ENCODE measurements at regions not wholly inside any gene's neighbourhood (a gene's known extent, or its start where the extent isn't known, plus 50 kb on each side); places are given as distances from the start of the nearest gene placed in this dataset.

DNA sequence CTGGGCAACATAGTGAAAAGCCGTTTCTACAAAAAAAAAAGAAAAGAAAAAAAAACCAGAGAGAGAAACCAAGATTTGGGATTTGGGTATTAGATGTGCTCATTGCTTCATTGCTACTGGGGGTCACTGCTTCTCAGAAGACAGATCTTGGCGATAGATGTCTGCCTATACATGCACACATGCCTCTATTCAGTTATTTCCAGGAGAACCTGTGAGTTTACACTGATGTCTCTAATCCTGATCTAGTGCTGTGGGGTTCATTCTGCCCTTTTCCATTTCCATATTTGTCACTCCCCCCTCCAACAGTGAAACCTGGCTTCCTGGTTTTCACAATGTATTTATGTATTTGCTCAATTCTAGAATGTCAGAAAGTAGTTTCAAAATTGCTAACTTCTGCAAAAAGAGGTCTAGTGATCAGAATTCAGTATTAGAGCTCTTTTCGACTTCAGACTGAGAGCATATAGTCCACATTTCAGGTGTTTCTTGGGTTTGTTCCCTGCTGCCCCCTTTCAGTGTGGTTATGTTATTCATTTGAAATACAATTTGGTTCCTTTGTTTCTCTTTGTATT is 111.0 kb downstream of the SLC25A47 start:
- no peak for TF ChIP-seq CTCF (IDR thresholded peaks at IDR 0.05; ENCODE audit: extremely low read depth, missing control alignments)
- DNase-seq (ENCODE audit: low spot score) = peak; percentile 23

DNA sequence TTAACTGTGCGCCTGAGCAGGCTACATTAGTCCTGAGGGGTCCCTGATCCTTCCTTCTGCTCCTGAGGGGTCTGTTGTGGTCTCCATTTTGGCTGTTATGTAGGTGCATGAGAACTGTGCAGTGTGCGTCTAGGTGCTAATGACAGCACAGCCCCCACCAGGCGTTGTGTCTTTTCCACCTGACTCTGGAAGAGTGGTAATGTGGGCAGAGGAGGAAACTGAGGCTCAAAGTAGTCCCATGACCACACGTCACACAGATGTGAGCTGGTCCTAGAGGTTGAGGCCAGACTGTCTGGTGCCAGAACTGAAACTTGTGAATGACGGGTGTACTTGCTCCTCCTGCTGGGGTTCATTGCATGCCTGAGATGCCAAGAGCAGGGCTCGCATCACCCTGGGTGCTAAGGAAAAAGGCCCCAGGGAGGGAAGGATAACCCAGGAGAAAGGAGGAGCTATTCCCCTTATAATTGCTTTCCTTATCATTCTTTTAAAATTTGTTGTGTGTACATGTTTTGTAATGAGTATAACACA is 111.8 kb downstream of the SLC25A47 start:
- no peak for TF ChIP-seq CTCF (IDR thresholded peaks at IDR 0.05; ENCODE audit: extremely low read depth, missing control alignments)
- no peak for DNase-seq (ENCODE audit: low spot score)

GRCh38 chr14:100435459-100435858 is 112.3 kb downstream of the SLC25A47 start:
- TF ChIP-seq CTCF (IDR thresholded peaks at IDR 0.05; ENCODE audit: extremely low read depth, missing control alignments) = no peak
- DNase-seq (ENCODE audit: low spot score) = no peak

GRCh38 chr14:100436745-100437406 is 113.7 kb downstream of the SLC25A47 start:
- TF ChIP-seq CTCF (IDR thresholded peaks at IDR 0.05; ENCODE audit: extremely low read depth, missing control alignments) = no peak
- no peak for DNase-seq (ENCODE audit: low spot score)

- TF ChIP-seq CTCF (IDR thresholded peaks at IDR 0.05; ENCODE audit: extremely low read depth, missing control alignments) = no peak
- no peak for DNase-seq (ENCODE audit: low spot score)
These were observed 115.1 kb downstream of the SLC25A47 start for GRCh38 chr14:100438271-100438670.

DNA sequence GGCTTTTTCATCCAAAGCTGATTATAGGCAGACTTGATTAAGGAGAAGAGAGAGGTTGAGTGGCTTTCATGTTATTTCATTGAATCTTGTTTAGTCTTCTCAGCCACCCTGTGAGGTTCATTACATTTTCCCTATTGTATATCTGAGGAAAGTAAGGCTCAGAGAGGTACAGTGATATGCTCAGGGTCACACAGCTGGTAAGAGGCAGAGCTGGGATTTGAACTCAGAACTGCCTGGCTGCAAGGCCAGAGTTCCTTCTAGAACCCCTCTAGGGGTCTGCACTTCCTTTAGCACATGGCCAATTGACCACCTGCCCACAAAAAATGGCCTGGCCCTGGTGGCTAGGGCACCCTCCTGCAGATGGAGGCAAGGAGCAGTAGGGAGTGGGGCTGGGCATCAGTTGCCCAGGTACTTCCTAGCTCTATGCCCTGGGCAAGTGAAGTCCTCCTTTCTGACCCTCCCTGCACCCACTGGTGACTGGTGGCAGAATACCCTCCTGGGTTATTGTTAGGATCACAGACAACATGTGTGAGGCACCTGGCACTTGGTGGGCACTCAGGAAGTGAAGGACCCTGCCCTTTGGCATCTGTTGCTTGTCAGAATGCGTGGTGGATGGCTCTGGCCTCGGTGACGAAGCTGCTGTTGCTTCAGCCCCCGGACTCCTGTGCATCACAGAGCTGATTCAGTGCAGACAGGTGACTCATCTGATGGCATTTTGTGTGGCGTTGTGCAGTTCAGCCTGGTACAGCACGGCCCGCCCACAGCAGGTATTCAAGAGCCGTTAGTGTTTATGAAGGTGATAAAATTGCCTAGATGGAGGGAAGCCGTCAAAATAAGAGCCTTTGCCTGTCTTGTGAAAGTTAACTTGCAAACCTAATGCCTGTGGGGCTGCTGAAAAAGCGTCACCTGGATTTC is 115.8 kb downstream of the SLC25A47 start:
- DNase-seq (ENCODE audit: low spot score) = no peak
- no peak for TF ChIP-seq CTCF (IDR thresholded peaks at IDR 0.05; ENCODE audit: extremely low read depth, missing control alignments)

DNA sequence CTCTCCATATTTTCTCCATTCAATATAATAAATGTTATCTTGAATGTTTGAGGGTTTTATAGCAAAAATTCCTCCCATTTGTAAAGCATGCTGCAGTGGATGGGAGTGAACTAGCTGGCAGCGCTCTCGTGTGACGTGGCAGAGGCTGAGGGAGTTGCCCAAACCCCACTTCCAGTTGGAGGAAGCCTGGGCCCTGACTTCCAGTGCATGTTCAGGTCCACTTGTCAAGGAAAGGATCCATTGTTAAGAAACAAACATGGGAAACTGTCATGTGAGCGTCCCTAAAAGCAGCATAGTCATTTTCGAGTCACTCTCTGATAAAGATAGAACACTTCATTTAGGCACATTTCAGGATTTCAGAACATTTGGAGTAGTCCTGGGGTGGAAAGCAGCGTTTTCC is 116.6 kb downstream of the SLC25A47 start:
- no peak for DNase-seq (ENCODE audit: low spot score)
- TF ChIP-seq CTCF (IDR thresholded peaks at IDR 0.05; ENCODE audit: extremely low read depth, missing control alignments) = no peak
